ENCODE measurements at regions not wholly inside any gene's neighbourhood (a gene's known extent, or its start where the extent isn't known, plus 50 kb on each side); places are given as distances from the start of the nearest gene placed in this dataset.

GRCh38 chr20:48197066-48197465, 411.8 kb upstream of the SULF2 start:
- Histone ChIP-seq H4K91ac (ENCODE audit: low read depth, low read length) (no peak overlapping the region), H3K9ac (ENCODE audit: low read length) (no peak overlapping the region), H4K8ac (ENCODE audit: low read depth, low read length) (no peak overlapping the region)

GRCh38 chr20:48196486-48196885, 411.2 kb upstream of the SULF2 start:
- no peak overlapping the region for H4K8ac ChIP-seq (ENCODE audit: low read depth, low read length)
- no peak overlapping the region for H3K4me2 ChIP-seq (ENCODE audit: low read length)
- no peak overlapping the region for H2BK120ac ChIP-seq (ENCODE audit: insufficient read depth, low read length, poor library complexity)
- no peak overlapping the region for H2AFZ ChIP-seq (ENCODE audit: insufficient read depth, low read length, poor library complexity)
- H3K79me1 ChIP-seq (ENCODE audit: low read length), result no peaks in the 10 kb centered on the region
- no CpG with 5 or more reads among the region's 10 CpGs for WGBS (ENCODE audit: extremely low coverage, insufficient coverage, insufficient read length)
- H4K91ac ChIP-seq (ENCODE audit: low read depth, low read length), result no peak overlapping the region
- H3K4me1 ChIP-seq (ENCODE audit: control insufficient read depth in 1 of 2, insufficient read depth in 2 of 2, low read length in 2 of 2), result peaks cover 0 to 11% of the 10 kb centered on the region in 2 experiments
- no peaks in the 10 kb centered on the region for H3K79me2 ChIP-seq (ENCODE audit: control insufficient read depth, insufficient read depth, low read length, poor library complexity)
- H3K36me3 ChIP-seq (ENCODE audit: control insufficient read depth in 1 of 2, insufficient read depth in 2 of 2, low read length in 2 of 2), result no peaks in the 10 kb centered on the region
- no peak overlapping the region for H3K23ac ChIP-seq (ENCODE audit: low read length)
- H3K14ac ChIP-seq (ENCODE audit: low read length), result no peak overlapping the region
- no peak overlapping the region for H4K12ac ChIP-seq (ENCODE audit: low read depth, low read length)
- no peak overlapping the region for H2BK12ac ChIP-seq (ENCODE audit: low read length)
- H2BK5ac ChIP-seq (ENCODE audit: low read depth, low read length, poor library complexity), result no peak overlapping the region
- no peak overlapping the region for H3K18ac ChIP-seq (ENCODE audit: low read length)
- H3K4me3 ChIP-seq (ENCODE audit: low read depth, low read length), result no peak overlapping the region
- no peak overlapping the region for H2AK5ac ChIP-seq (ENCODE audit: low read length)
- H3K9ac ChIP-seq (ENCODE audit: low read length), result no peak overlapping the region
- no peak for DNase-seq
- H3K9me3 ChIP-seq (ENCODE audit: insufficient read depth, low read depth, low read length), result no peaks in the 10 kb centered on the region
- no peak overlapping the region for H3K27ac ChIP-seq (ENCODE audit: low read depth, low read length)
- H3K27me3 ChIP-seq (ENCODE audit: insufficient read depth, low read length), result no peaks in the 10 kb centered on the region
- no peak overlapping the region for H3K4ac ChIP-seq (ENCODE audit: low read depth, low read length)

More at GRCh38 chr20:48197066-48197465, 411.8 kb upstream of the SULF2 start:
- H3K4me1 ChIP-seq (ENCODE audit: control insufficient read depth in 1 of 2, insufficient read depth in 2 of 2, low read length in 2 of 2), result peaks cover 0 to 11% of the 10 kb centered on the region in 2 experiments
- H2BK5ac ChIP-seq (ENCODE audit: low read depth, low read length, poor library complexity), result no peak overlapping the region
- no peak overlapping the region for H3K27ac ChIP-seq (ENCODE audit: low read depth, low read length)
- no peaks in the 10 kb centered on the region for H3K79me2 ChIP-seq (ENCODE audit: control insufficient read depth, insufficient read depth, low read length, poor library complexity)
- H2AFZ ChIP-seq (ENCODE audit: insufficient read depth, low read length, poor library complexity), result no peak overlapping the region
- H3K14ac ChIP-seq (ENCODE audit: low read length), result no peak overlapping the region
- DNase-seq, result no peak
- H3K9me3 ChIP-seq (ENCODE audit: insufficient read depth, low read depth, low read length), result no peaks in the 10 kb centered on the region
- no peak overlapping the region for H4K12ac ChIP-seq (ENCODE audit: low read depth, low read length)
- no peak overlapping the region for H3K23ac ChIP-seq (ENCODE audit: low read length)
- no peak overlapping the region for H2AK5ac ChIP-seq (ENCODE audit: low read length)
- no peak overlapping the region for H3K4me2 ChIP-seq (ENCODE audit: low read length)
- WGBS (ENCODE audit: extremely low coverage, insufficient coverage, insufficient read length), result no CpG with 5 or more reads among the region's 14 CpGs
- H3K4me3 ChIP-seq (ENCODE audit: low read depth, low read length), result no peak overlapping the region
- no peaks in the 10 kb centered on the region for H3K36me3 ChIP-seq (ENCODE audit: control insufficient read depth in 1 of 2, insufficient read depth in 2 of 2, low read length in 2 of 2)
- H3K79me1 ChIP-seq (ENCODE audit: low read length), result no peaks in the 10 kb centered on the region
- H3K27me3 ChIP-seq (ENCODE audit: insufficient read depth, low read length), result no peaks in the 10 kb centered on the region
- no peak overlapping the region for H3K18ac ChIP-seq (ENCODE audit: low read length)
- no peak overlapping the region for H3K4ac ChIP-seq (ENCODE audit: low read depth, low read length)
- H2BK12ac ChIP-seq (ENCODE audit: low read length), result no peak overlapping the region
- H2BK120ac ChIP-seq (ENCODE audit: insufficient read depth, low read length, poor library complexity), result no peak overlapping the region

GRCh38 chr20:48196001-48196400, 410.7 kb upstream of the SULF2 start:
- no peaks in the 10 kb centered on the region for H3K9me3 ChIP-seq (ENCODE audit: insufficient read depth, low read depth, low read length)
- no peak for DNase-seq
- H2BK5ac ChIP-seq (ENCODE audit: low read depth, low read length, poor library complexity), result no peak overlapping the region
- H3K4me1 ChIP-seq (ENCODE audit: control insufficient read depth in 1 of 2, insufficient read depth in 2 of 2, low read length in 2 of 2), result peaks cover 3 to 14% of the 10 kb centered on the region in 2 experiments
- WGBS (ENCODE audit: extremely low coverage, insufficient coverage, insufficient read length), result no CpG with 5 or more reads among the region's 5 CpGs
- no peak overlapping the region for H3K9ac ChIP-seq (ENCODE audit: low read length)
- H4K91ac ChIP-seq (ENCODE audit: low read depth, low read length), result no peak overlapping the region
- H3K4me3 ChIP-seq (ENCODE audit: low read depth, low read length), result no peak overlapping the region
- no peak overlapping the region for H3K4ac ChIP-seq (ENCODE audit: low read depth, low read length)
- no peaks in the 10 kb centered on the region for H3K36me3 ChIP-seq (ENCODE audit: control insufficient read depth in 1 of 2, insufficient read depth in 2 of 2, low read length in 2 of 2)
- no peaks in the 10 kb centered on the region for H3K79me1 ChIP-seq (ENCODE audit: low read length)
- H3K4me2 ChIP-seq (ENCODE audit: low read length), result no peak overlapping the region
- H3K23ac ChIP-seq (ENCODE audit: low read length), result no peak overlapping the region
- no peak overlapping the region for H2AK5ac ChIP-seq (ENCODE audit: low read length)
- H2BK12ac ChIP-seq (ENCODE audit: low read length), result no peak overlapping the region
- no peak overlapping the region for H3K18ac ChIP-seq (ENCODE audit: low read length)
- no peaks in the 10 kb centered on the region for H3K27me3 ChIP-seq (ENCODE audit: insufficient read depth, low read length)
- no peak overlapping the region for H4K12ac ChIP-seq (ENCODE audit: low read depth, low read length)
- H4K8ac ChIP-seq (ENCODE audit: low read depth, low read length), result no peak overlapping the region
- no peak overlapping the region for H3K27ac ChIP-seq (ENCODE audit: low read depth, low read length)
- H2BK120ac ChIP-seq (ENCODE audit: insufficient read depth, low read length, poor library complexity), result no peak overlapping the region
- H3K79me2 ChIP-seq (ENCODE audit: control insufficient read depth, insufficient read depth, low read length, poor library complexity), result no peaks in the 10 kb centered on the region
- H2AFZ ChIP-seq (ENCODE audit: insufficient read depth, low read length, poor library complexity), result no peak overlapping the region
- H3K14ac ChIP-seq (ENCODE audit: low read length), result no peak overlapping the region

GRCh38 chr20:48195121-48195870, 410.0 kb upstream of the SULF2 start:
- H3K18ac ChIP-seq (ENCODE audit: low read length), result no peak overlapping the region
- H2BK12ac ChIP-seq (ENCODE audit: low read length), result no peak overlapping the region
- H3K27ac ChIP-seq (ENCODE audit: low read depth, low read length), result no peak overlapping the region

More at GRCh38 chr20:48195121-48195870, 410.0 kb upstream of the SULF2 start:
- no peak overlapping the region for H2AFZ ChIP-seq (ENCODE audit: insufficient read depth, low read length, poor library complexity)
- H3K4me2 ChIP-seq (ENCODE audit: low read length), result no peak overlapping the region
- H3K14ac ChIP-seq (ENCODE audit: low read length), result no peak overlapping the region
- H3K36me3 ChIP-seq (ENCODE audit: control insufficient read depth in 1 of 2, insufficient read depth in 2 of 2, low read length in 2 of 2), result no peaks in the 10 kb centered on the region
- H3K23ac ChIP-seq (ENCODE audit: low read length), result no peak overlapping the region
- no CpG with 5 or more reads among the region's 9 CpGs for WGBS (ENCODE audit: extremely low coverage, insufficient coverage, insufficient read length)
- no peaks in the 10 kb centered on the region for H3K27me3 ChIP-seq (ENCODE audit: insufficient read depth, low read length)
- no peak overlapping the region for H3K9ac ChIP-seq (ENCODE audit: low read length)
- H3K9me3 ChIP-seq (ENCODE audit: insufficient read depth, low read depth, low read length), result no peaks in the 10 kb centered on the region
- no peak overlapping the region for H2BK120ac ChIP-seq (ENCODE audit: insufficient read depth, low read length, poor library complexity)
- H4K91ac ChIP-seq (ENCODE audit: low read depth, low read length), result no peak overlapping the region
- no peak overlapping the region for H2AK5ac ChIP-seq (ENCODE audit: low read length)
- H3K79me2 ChIP-seq (ENCODE audit: control insufficient read depth, insufficient read depth, low read length, poor library complexity), result no peaks in the 10 kb centered on the region
- H2BK5ac ChIP-seq (ENCODE audit: low read depth, low read length, poor library complexity), result no peak overlapping the region
- H3K4ac ChIP-seq (ENCODE audit: low read depth, low read length), result no peak overlapping the region
- H4K12ac ChIP-seq (ENCODE audit: low read depth, low read length), result no peak overlapping the region
- H3K4me3 ChIP-seq (ENCODE audit: low read depth, low read length), result no peak overlapping the region
- no peak for DNase-seq
- no peak overlapping the region for H4K8ac ChIP-seq (ENCODE audit: low read depth, low read length)
- H3K4me1 ChIP-seq (ENCODE audit: control insufficient read depth in 1 of 2, insufficient read depth in 2 of 2, low read length in 2 of 2), result peaks cover 3 to 14% of the 10 kb centered on the region in 2 experiments
- no peaks in the 10 kb centered on the region for H3K79me1 ChIP-seq (ENCODE audit: low read length)
